ENCODE measurements at regions not wholly inside any gene's neighbourhood (a gene's known extent, or its start where the extent isn't known, plus 50 kb on each side); places are given as distances from the start of the nearest gene placed in this dataset.

DNA sequence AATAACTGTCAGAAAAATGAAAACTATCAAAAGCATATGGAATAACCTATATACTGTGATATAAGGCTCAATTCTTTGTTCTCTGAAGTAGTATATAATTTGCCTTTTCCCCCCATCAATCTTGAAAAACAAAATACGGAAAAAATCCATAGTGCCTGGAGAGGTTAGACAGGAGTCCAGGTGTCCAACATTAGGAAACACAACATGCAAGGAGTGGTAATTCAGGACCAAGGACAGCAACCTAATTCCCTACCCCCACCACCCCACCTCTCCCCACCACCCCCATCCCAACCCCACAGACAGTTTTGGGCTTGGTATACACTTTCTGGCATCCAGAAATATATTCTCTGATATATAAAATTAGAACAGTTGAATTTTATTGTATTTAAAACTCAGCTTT lies 55.1 kb upstream of the SLC25A26 start:
- Histone ChIP-seq H3K4me2 (ENCODE audit: control insufficient read depth, extremely low read depth, insufficient read depth, low read depth, low read length) (no peak overlapping the region), H3K9me1 (ENCODE audit: control insufficient read depth, extremely low read depth, insufficient read depth, low read length) (no peaks in the 10 kb centered on the region), H3K4me1 (ENCODE audit: control insufficient read depth, extremely low read depth, insufficient read depth, low read length) (no peaks in the 10 kb centered on the region), H3K27ac (ENCODE audit: control insufficient read depth, insufficient read depth, low read length) (no peak overlapping the region), H3K79me2 (ENCODE audit: control insufficient read depth, insufficient read depth, low read length) (no peaks in the 10 kb centered on the region), H3K9ac (ENCODE audit: control insufficient read depth, extremely low read depth, insufficient read depth, low read length) (no peak overlapping the region), H3K36me3 (ENCODE audit: control insufficient read depth in 2 of 2, extremely low read depth in 1 of 2, insufficient read depth in 2 of 2, low read length in 2 of 2) (no peaks in the 10 kb centered on the region), H4K20me1 (ENCODE audit: control insufficient read depth, extremely low read depth, insufficient read depth, low read length) (no peaks in the 10 kb centered on the region), H2AFZ (ENCODE audit: control insufficient read depth, low read length) (no peak overlapping the region), H3K9me3 (ENCODE audit: control insufficient read depth, low read depth, low read length) (no peaks in the 10 kb centered on the region), H3K27me3 (ENCODE audit: control insufficient read depth, extremely low read depth, insufficient read depth, low read length) (no peaks in the 10 kb centered on the region), H3K4me3 (ENCODE audit: control insufficient read depth in 2 of 3, extremely low read depth in 1 of 3, insufficient read depth in 2 of 3, low read depth in 1 of 3, low read length in 3 of 3) (no peak overlapping the region)
- DNase-seq (ENCODE audit: low read depth, low spot score) (no peak), FAIRE-seq (no peak)
- no peak for TF ChIP-seq EZH2 (IDR thresholded peaks at IDR 0.05; ENCODE audit: low read length)
- TF ChIP-seq, protein P1, sequence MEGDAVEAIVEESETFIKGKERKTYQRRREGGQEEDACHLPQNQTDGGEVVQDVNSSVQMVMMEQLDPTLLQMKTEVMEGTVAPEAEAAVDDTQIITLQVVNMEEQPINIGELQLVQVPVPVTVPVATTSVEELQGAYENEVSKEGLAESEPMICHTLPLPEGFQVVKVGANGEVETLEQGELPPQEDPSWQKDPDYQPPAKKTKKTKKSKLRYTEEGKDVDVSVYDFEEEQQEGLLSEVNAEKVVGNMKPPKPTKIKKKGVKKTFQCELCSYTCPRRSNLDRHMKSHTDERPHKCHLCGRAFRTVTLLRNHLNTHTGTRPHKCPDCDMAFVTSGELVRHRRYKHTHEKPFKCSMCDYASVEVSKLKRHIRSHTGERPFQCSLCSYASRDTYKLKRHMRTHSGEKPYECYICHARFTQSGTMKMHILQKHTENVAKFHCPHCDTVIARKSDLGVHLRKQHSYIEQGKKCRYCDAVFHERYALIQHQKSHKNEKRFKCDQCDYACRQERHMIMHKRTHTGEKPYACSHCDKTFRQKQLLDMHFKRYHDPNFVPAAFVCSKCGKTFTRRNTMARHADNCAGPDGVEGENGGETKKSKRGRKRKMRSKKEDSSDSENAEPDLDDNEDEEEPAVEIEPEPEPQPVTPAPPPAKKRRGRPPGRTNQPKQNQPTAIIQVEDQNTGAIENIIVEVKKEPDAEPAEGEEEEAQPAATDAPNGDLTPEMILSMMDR (optimal IDR thresholded peaks at IDR 0.05 in 1 of 3, IDR thresholded peaks at IDR 0.05 in 1 of 3, conservative IDR thresholded peaks at IDR 0.05 in 1 of 3; ENCODE audit: extremely low read depth in 1 of 3, insufficient read depth in 2 of 3, low read length in 3 of 3), result no peak
- dilution Hi-C loops (cut with MboI; ENCODE audit: extremely low pct_ligation_motif_present, low sequenced_read_pairs), result no loop called here

DNA sequence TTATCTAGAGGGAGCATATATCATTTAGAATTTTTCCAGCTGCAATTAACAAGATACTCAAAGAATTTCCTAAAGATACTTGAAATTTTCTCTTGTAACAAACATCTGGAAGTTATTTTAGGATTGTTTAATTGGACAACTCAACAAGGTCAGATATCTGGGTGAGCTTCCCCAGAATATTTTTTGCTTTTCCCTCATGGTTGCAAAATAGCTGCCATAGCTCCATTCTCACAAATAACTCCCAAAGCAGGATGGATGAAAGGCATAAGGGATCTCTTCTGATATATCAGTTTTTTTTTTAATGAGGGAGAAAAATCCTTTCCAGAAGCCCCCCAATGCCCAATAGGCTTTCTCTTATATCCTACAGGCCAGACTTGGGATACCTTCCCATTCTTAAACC lies 56.6 kb upstream of the SLC25A26 start:
- dilution Hi-C loops (cut with MboI; ENCODE audit: extremely low pct_ligation_motif_present, low sequenced_read_pairs), result no loop called here
- Histone ChIP-seq H4K20me1 (ENCODE audit: control insufficient read depth, extremely low read depth, insufficient read depth, low read length) (no peaks in the 10 kb centered on the region), H3K27ac (ENCODE audit: control insufficient read depth, insufficient read depth, low read length) (no peak overlapping the region), H3K9me1 (ENCODE audit: control insufficient read depth, extremely low read depth, insufficient read depth, low read length) (no peaks in the 10 kb centered on the region), H2AFZ (ENCODE audit: control insufficient read depth, low read length) (no peak overlapping the region), H3K4me2 (ENCODE audit: control insufficient read depth, extremely low read depth, insufficient read depth, low read depth, low read length) (no peak overlapping the region), H3K4me1 (ENCODE audit: control insufficient read depth, extremely low read depth, insufficient read depth, low read length) (no peaks in the 10 kb centered on the region), H3K36me3 (ENCODE audit: control insufficient read depth in 2 of 2, extremely low read depth in 1 of 2, insufficient read depth in 2 of 2, low read length in 2 of 2) (no peaks in the 10 kb centered on the region), H3K9me3 (ENCODE audit: control insufficient read depth, low read depth, low read length) (no peaks in the 10 kb centered on the region), H3K27me3 (ENCODE audit: control insufficient read depth, extremely low read depth, insufficient read depth, low read length) (no peaks in the 10 kb centered on the region), H3K4me3 (ENCODE audit: control insufficient read depth in 2 of 3, extremely low read depth in 1 of 3, insufficient read depth in 2 of 3, low read depth in 1 of 3, low read length in 3 of 3) (no peak overlapping the region), H3K79me2 (ENCODE audit: control insufficient read depth, insufficient read depth, low read length) (no peaks in the 10 kb centered on the region), H3K9ac (ENCODE audit: control insufficient read depth, extremely low read depth, insufficient read depth, low read length) (no peak overlapping the region)
- FAIRE-seq, result no peak
- DNase-seq (ENCODE audit: low read depth, low spot score), result no peak
- TF ChIP-seq, protein P1 (optimal IDR thresholded peaks at IDR 0.05 in 1 of 3, IDR thresholded peaks at IDR 0.05 in 1 of 3, conservative IDR thresholded peaks at IDR 0.05 in 1 of 3; ENCODE audit: extremely low read depth in 1 of 3, insufficient read depth in 2 of 3, low read length in 3 of 3), result no peak
- TF ChIP-seq EZH2 (IDR thresholded peaks at IDR 0.05; ENCODE audit: low read length), result no peak
